Stomach (tissue), 4 donors: ENCODE measurements at regions not wholly inside any gene's neighbourhood (a gene's known extent, or its start where the extent isn't known, plus 50 kb on each side); places are given as distances from the start of the nearest gene placed in this dataset.

ENCODE experiments used
- EP300 ChIP-seq: sonication (generic); formaldehyde crosslinking; IDR thresholded peaks from one replicate; pipeline ENCODE4 v1.6.1; 2017; ENCODE audit warnings: antibody characterized with exemption
- POLR2A ChIP-seq, 4 donors: fragments of 450-650 bp; IDR thresholded peaks; one replicate each; pipeline ENCODE4 v1.6.1; 2016; ENCODE audit warnings: antibody characterized with exemption in 4 of 4, control low read depth in 2 of 4, mild to moderate bottlenecking in 1 of 4, moderate library complexity in 1 of 4
- POLR2AphosphoS5 ChIP-seq, 3 donors: sonication (generic); formaldehyde crosslinking; IDR thresholded peaks; one replicate each; pipeline ENCODE4 v1.6.1; 2016; ENCODE audit warnings: antibody characterized with exemption in 3 of 3
- TF ChIP-seq, protein P1 (sequence below), 7 experiments: fragments of 450-650 bp in 4 of 7; fragments of 200-600 bp in 3 of 7; sonication (generic) in 3 of 7; IDR thresholded peaks; one replicate each; pipeline ENCODE4 v1.5.1; 2016 to 2019; ENCODE audit warnings: antibody characterized with exemption in 7 of 7, control low read depth in 2 of 7, mild to moderate bottlenecking in 1 of 7

DNA sequence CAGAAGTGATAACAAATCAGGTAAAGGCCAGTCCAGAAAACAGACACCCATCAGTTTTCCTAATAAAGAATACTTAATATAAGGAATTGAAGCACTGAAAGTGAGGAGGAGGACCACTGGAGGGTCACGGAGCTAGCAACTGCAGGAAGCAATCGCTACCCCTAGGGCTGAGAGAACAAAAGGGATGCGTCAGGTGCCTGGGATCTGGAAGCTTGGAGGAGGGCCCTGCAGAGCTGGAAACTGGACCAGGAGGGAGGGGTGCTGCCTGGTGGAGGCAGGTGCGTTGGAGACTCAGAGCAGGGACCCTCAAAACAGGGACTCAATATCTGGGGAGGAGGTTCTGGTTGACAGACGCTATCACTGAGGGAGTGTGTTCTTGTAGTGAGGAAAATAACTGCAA, 308.1 kb upstream of the RASGRP1 start:
- TF ChIP-seq EP300 (no peak), POLR2A (IDR thresholded peaks at IDR 0.05) (no peak), POLR2AphosphoS5 (IDR thresholded peaks at IDR 0.05) (no peak)
- TF ChIP-seq, protein P1, sequence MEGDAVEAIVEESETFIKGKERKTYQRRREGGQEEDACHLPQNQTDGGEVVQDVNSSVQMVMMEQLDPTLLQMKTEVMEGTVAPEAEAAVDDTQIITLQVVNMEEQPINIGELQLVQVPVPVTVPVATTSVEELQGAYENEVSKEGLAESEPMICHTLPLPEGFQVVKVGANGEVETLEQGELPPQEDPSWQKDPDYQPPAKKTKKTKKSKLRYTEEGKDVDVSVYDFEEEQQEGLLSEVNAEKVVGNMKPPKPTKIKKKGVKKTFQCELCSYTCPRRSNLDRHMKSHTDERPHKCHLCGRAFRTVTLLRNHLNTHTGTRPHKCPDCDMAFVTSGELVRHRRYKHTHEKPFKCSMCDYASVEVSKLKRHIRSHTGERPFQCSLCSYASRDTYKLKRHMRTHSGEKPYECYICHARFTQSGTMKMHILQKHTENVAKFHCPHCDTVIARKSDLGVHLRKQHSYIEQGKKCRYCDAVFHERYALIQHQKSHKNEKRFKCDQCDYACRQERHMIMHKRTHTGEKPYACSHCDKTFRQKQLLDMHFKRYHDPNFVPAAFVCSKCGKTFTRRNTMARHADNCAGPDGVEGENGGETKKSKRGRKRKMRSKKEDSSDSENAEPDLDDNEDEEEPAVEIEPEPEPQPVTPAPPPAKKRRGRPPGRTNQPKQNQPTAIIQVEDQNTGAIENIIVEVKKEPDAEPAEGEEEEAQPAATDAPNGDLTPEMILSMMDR (IDR thresholded peaks at IDR 0.05): no peak
